GM12872 (cell line): ENCODE measurements at regions not wholly inside any gene's neighbourhood (a gene's known extent, or its start where the extent isn't known, plus 50 kb on each side); places are given as distances from the start of the nearest gene placed in this dataset.

Experiments used
- CTCF ChIP-seq: IDR thresholded peaks from 3 replicates; pipeline ENCODE4 v1.5.1; 2011; ENCODE audit warnings: low read depth, mild to moderate bottlenecking, low read length, moderate library complexity; ENCODE audit not compliant: insufficient read depth

DNA sequence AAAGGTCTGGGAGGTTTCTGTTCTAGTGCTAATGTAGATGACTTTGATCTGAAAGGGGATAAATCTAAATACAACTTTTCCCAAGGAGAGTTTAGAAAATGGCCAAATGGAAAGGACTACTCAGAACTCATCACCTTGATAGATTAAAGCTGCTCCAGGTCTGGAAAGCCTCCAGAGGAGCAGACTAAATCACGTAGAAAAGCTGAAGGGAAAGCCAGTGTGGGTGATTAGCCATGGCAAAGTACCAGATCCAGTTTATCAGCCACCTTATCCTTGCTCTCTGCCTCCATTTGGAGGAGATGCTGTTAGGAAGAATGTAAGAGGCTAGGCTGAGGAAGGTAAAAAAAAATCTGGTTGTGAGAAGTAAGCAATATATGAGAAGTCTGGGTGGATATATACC is 120.7 kb upstream of the RAI14 start:
- TF ChIP-seq CTCF = no peak

DNA sequence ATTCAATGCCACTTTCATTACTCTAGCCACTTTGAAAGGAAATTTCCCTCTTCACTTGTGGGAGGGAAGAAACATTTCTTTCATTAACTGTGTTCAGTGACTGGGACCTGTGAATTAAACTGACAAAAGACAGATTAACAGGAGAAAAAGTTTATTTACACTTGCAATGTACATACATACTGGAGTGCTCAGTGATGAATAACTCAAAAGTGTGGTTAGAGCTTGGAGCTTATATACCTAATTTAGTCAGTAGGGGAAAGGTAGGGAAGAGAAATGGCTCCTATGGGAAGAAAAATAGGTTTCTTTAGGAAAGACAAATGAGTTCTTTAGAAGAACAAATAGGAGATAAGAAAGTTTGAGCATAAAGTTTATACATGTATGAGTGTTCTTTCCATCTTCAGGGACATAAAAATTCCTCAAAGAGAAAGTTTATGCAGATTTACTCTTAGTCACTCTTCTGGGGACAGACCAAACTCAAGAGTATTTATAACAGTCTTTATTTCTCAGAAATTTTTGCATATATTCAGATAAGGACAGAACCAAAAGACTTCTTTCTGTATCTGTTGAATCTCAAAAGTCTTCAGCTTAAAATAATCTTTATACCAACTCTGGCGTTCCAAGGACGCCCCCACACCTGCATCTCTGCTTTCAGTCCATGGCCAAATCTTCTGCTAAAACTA is 120.0 kb upstream of the RAI14 start:
- no peak for TF ChIP-seq CTCF

DNA sequence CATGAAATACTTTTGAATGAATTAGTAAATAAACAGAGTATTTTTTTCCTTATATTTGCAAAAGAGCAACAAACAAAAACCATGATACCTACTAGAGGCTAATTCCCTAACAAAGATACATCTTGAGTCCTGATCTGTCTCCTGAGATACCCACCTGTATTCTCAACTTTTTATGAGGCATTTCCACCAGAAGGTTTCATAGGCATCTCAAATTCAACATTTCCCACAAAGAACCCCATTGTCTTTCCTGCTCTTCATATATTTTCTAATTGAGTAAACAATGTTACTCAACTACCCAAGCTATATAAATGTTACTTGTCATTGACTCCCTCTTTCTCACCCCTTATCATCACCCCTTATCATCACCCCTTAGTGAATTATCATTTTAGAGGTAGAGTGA is 119.4 kb upstream of the RAI14 start:
- no peak for TF ChIP-seq CTCF

DNA sequence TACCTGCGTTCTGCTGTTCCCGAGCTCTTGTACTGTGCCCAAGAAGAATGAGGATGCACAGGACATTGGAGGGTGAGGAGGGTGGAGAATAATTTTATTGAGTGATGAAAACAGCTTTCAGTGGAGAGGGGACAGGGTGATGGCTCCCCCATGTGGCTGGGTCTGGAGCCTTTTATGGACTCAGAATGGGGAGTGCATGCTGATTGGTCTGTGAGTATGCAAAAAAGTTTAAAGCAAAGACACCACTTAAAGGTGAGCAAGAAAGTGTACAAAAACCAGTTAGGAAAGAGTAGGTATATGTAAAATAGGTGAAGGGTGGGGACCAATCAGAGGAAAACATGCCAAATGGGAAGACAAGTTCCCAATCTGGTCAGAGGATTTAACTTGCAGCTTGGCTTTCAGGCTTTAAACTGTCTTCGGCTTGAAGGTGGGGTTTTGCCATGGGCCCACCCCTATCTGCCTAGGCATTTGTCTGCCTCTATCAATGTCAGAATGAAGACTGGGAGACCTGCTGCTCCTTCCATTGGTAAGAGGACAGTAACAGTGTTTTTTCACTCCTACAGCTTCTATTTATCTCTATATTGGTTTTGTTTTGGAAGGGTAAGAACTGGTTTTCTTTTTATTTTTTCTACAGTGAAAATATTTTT is 118.0 kb upstream of the RAI14 start:
- peak; percentile 56 for TF ChIP-seq CTCF

- no peak for TF ChIP-seq CTCF
Observed at GRCh38 chr5:34539183-34539582, 116.9 kb upstream of the RAI14 start.

GRCh38 chr5:34541067-34541466 is 115.1 kb upstream of the RAI14 start:
- TF ChIP-seq CTCF = no peak

DNA sequence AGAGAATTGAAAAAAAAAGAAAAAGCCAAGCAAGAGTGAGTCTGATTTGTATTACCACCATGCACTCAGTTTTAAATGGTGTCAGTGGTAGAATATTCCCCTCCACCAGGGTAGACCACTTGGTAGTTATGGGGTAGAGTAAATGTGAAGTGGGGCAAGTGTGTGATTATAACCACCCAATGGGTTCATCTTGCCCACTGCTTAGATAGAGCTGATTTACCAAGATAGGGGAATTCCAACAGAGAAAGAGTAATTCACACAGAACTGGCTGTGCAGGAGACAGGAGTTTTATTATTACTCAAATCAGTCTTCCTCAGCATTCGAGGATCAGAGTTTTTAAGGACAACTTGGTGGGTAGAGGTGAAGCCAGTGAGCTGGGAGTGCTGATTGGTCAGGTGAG is 113.3 kb upstream of the RAI14 start:
- no peak for TF ChIP-seq CTCF

DNA sequence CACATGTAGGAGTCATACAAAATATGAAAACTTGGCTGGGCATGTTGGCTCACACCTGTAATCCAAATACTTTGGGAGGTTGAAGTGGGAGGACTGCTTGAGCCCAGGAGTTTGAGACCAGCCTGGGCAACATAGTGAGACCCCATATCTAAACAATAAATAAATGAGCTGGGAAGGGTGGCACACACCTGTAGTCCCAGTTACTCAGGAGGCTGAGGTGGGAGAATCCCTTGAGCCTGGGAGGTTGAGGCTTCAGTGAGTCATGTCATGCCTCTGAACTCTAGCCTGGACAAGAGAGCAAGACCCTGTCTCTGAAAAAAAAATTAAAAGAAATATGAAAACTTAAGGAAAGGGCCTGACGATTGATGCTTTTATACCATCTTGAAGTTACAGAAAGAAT is 112.4 kb upstream of the RAI14 start:
- TF ChIP-seq CTCF = no peak
